Caco-2 (cell line): ENCODE measurements at regions not wholly inside any gene's neighbourhood (a gene's known extent, or its start where the extent isn't known, plus 50 kb on each side); places are given as distances from the start of the nearest gene placed in this dataset.

Source experiments
- BruUV-seq: library from RNA; stranded (reverse); fragments of 400-500 nt; replicated peaks from 2 replicates; lab custom pipeline; 2021; lab: Mats Ljungman, UMichigan
- CTCF ChIA-PET: fragments of 300-600 bp; sonication (Branson Sonifier 250); formaldehyde crosslinking; loops from one replicate; lab custom pipeline; 2022; ENCODE audit warnings: antibody characterized with exemption; lab: Charles Lee
- POLR2A ChIA-PET: fragments of 300-600 bp; sonication (Branson Sonifier 250); formaldehyde crosslinking; loops from one replicate; lab custom pipeline; 2022; ENCODE audit warnings: antibody characterized with exemption; lab: Charles Lee
- DNase-seq, 2 experiments: peaks; one replicate each; pipeline versions ENCODE4 v3.0.0 to v3.0.0-alpha.2; 2020 to 2022
- H3K27me3 ChIP-seq: replicated peaks from 2 replicates; pipeline ENCODE4 v1.6.0; 2011; ENCODE audit warnings: low read length; ENCODE audit not compliant: control insufficient read depth, insufficient read depth
- H3K36me3 ChIP-seq: 2 replicates; pipeline ENCODE4 v1.5.1; 2011; ENCODE audit warnings: low read length; ENCODE audit not compliant: control insufficient read depth, insufficient read depth
- H3K4me1 ChIP-seq: fragments of 250-450 bp; sonication (Bioruptor Pico); 2 replicates; pipeline ENCODE4 v1.5.1; 2020; ENCODE audit warnings: mild to moderate bottlenecking
- H3K4me3 ChIP-seq: 2 replicates; pipeline ENCODE4 v1.5.1; 2011; ENCODE audit warnings: low read depth, mild to moderate bottlenecking, control low read depth, low read length
- H3K9me3 ChIP-seq: fragments of 250-450 bp; sonication (Bioruptor Pico); 2 replicates; pipeline ENCODE4 v1.5.1; 2020; ENCODE audit warnings: mild to moderate bottlenecking, moderate library complexity
- H3K27ac Mint-ChIP-seq: one replicate; pipeline ENCODE4 v1.8.0; 2022; ENCODE audit warnings: mixed read lengths; ENCODE audit not compliant: unreplicated experiment
- H3K27me3 Mint-ChIP-seq: one replicate; pipeline ENCODE4 v1.8.0; 2022; ENCODE audit warnings: mixed read lengths; ENCODE audit not compliant: insufficient read depth, unreplicated experiment
- H3K36me3 Mint-ChIP-seq: one replicate; pipeline ENCODE4 v1.8.0; 2022; ENCODE audit warnings: mild to moderate bottlenecking, mixed read lengths; ENCODE audit not compliant: insufficient read depth, unreplicated experiment
- H3K4me1 Mint-ChIP-seq: one replicate; pipeline ENCODE4 v1.8.0; 2022; ENCODE audit warnings: low read depth, mixed read lengths; ENCODE audit not compliant: unreplicated experiment
- H3K4me3 Mint-ChIP-seq: one replicate; pipeline ENCODE4 v1.8.0; 2022; ENCODE audit warnings: mild to moderate bottlenecking, moderate library complexity, mixed read lengths; ENCODE audit not compliant: unreplicated experiment
- H3K9me3 Mint-ChIP-seq: one replicate; pipeline ENCODE4 v1.8.0; 2022; ENCODE audit warnings: mixed read lengths; ENCODE audit not compliant: unreplicated experiment
- CTCF ChIP-seq, 2 experiments: fragments of 200-600 bp in 1 of 2; IDR thresholded peaks; 1 replicate in 1 of 2; 2 replicates in 1 of 2; pipeline versions ENCODE4 v1.5.1 to v1.8.0; 2011 to 2022; ENCODE audit warnings: antibody characterized with exemption in 1 of 2, control low read depth in 1 of 2, inconsistent platforms in 1 of 2, low read depth in 1 of 2, low read length in 1 of 2, mild to moderate bottlenecking in 1 of 2, moderate library complexity in 1 of 2; ENCODE audit not compliant: insufficient read depth in 1 of 2, severe bottlenecking in 1 of 2, unreplicated experiment in 1 of 2
- intact Hi-C: fragments of 100-400 bp; cut with micrococcal nuclease; formaldehyde crosslinking; loops from one replicate; pipeline ENCODE4 v1.10.0; 2022; ENCODE audit not compliant: unreplicated experiment

- intact Hi-C loops, result no loop called here
- no peaks in the 10 kb centered on the region for H3K9me3 Mint-ChIP-seq
Observed at GRCh38 chr11:37704791-37705190, 1106.8 kb upstream of the RAG2 start.

GRCh38 chr11:37699644-37700043 is 1101.6 kb upstream of the RAG2 start:
- TF ChIP-seq CTCF (IDR thresholded peaks at IDR 0.05; ENCODE audit: insufficient read depth in 1 of 2, low read depth in 1 of 2, low read length in 1 of 2, severe bottlenecking in 1 of 2, unreplicated experiment in 1 of 2), result no peak
- Mint-ChIP-seq H3K4me1 (no peaks in the 10 kb centered on the region), H3K4me3 (no peak overlapping the region), H3K9me3 (peaks cover 28% of the 10 kb centered on the region), H3K27ac (no peak overlapping the region), H3K27me3 (no peaks in the 10 kb centered on the region), H3K36me3 (no peaks in the 10 kb centered on the region)
- H3K36me3 ChIP-seq, result no peaks in the 10 kb centered on the region
- intact Hi-C loops, result no loop called here
- no peak for DNase-seq
- POLR2A ChIA-PET, result no interaction called here
- no peaks in the 10 kb centered on the region for H3K4me1 ChIP-seq
- peaks cover 9% of the 10 kb centered on the region for H3K9me3 ChIP-seq
- H3K27me3 ChIP-seq, result no peaks in the 10 kb centered on the region
- BruUV-seq, result no TSS peak
- H3K4me3 ChIP-seq, result no peak overlapping the region
- CTCF ChIA-PET, result no interaction called here

More at GRCh38 chr11:37704791-37705190, 1106.8 kb upstream of the RAG2 start:
- POLR2A ChIA-PET, result no interaction called here
- H3K27ac Mint-ChIP-seq, result no peak overlapping the region
- H3K36me3 ChIP-seq, result no peaks in the 10 kb centered on the region
- H3K27me3 ChIP-seq, result no peaks in the 10 kb centered on the region
- no peak overlapping the region for H3K4me3 Mint-ChIP-seq
- H3K27me3 Mint-ChIP-seq, result no peaks in the 10 kb centered on the region
- no peaks in the 10 kb centered on the region for H3K36me3 Mint-ChIP-seq
- TF ChIP-seq CTCF (IDR thresholded peaks at IDR 0.05; ENCODE audit: insufficient read depth in 1 of 2, low read depth in 1 of 2, low read length in 1 of 2, severe bottlenecking in 1 of 2, unreplicated experiment in 1 of 2), result no peak
- no peak for DNase-seq
- H3K4me1 Mint-ChIP-seq, result no peaks in the 10 kb centered on the region
- H3K4me3 ChIP-seq, result no peak overlapping the region
- CTCF ChIA-PET, result no interaction called here
- H3K9me3 ChIP-seq, result no peaks in the 10 kb centered on the region
- no TSS peak for BruUV-seq
- H3K4me1 ChIP-seq, result no peaks in the 10 kb centered on the region

- peaks cover 43% of the 10 kb centered on the region for H3K9me3 Mint-ChIP-seq
- ChIA-PET POLR2A (no interaction called here), CTCF (no interaction called here)
- no peak overlapping the region for H3K4me3 Mint-ChIP-seq
- H3K36me3 Mint-ChIP-seq, result no peaks in the 10 kb centered on the region
- Histone ChIP-seq H3K36me3 (no peaks in the 10 kb centered on the region), H3K4me3 (no peak overlapping the region), H3K27me3 (no peaks in the 10 kb centered on the region), H3K4me1 (no peaks in the 10 kb centered on the region), H3K9me3 (peaks cover 22% of the 10 kb centered on the region)
- H3K4me1 Mint-ChIP-seq, result no peaks in the 10 kb centered on the region
- H3K27ac Mint-ChIP-seq, result no peak overlapping the region
- intact Hi-C loops, result no loop called here
- no peak for TF ChIP-seq CTCF (IDR thresholded peaks at IDR 0.05; ENCODE audit: insufficient read depth in 1 of 2, low read depth in 1 of 2, low read length in 1 of 2, severe bottlenecking in 1 of 2, unreplicated experiment in 1 of 2)
- H3K27me3 Mint-ChIP-seq, result no peaks in the 10 kb centered on the region
- no TSS peak for BruUV-seq
- no peak for DNase-seq
Observed at GRCh38 chr11:37695283-37695682, 1097.2 kb upstream of the RAG2 start.
